Epithelial cell of proximal tubule (primary cell): ENCODE measurements at regions not wholly inside any gene's neighbourhood (a gene's known extent, or its start where the extent isn't known, plus 50 kb on each side); places are given as distances from the start of the nearest gene placed in this dataset.

ENCODE experiments used
- DNase-seq: peaks from one replicate; pipeline ENCODE4 v3.0.0-alpha.2; 2011; ENCODE audit warnings: low read depth
- H3K4me3 ChIP-seq: 2 replicates; pipeline ENCODE4 v1.5.1; 2011; ENCODE audit warnings: low read depth, mild to moderate bottlenecking, low read length
- CTCF ChIP-seq: conservative IDR thresholded peaks from 2 replicates; pipeline ENCODE4 v1.5.1; 2012; ENCODE audit warnings: low read depth, mild to moderate bottlenecking, low read length

GRCh38 chr16:59665618-59666220 is 931.6 kb upstream of the GOT2 start:
- TF ChIP-seq CTCF: no peak
- no peak for DNase-seq
- no peak overlapping the region for H3K4me3 ChIP-seq

GRCh38 chr16:59658572-59658971 is 924.5 kb upstream of the GOT2 start:
- no peak for DNase-seq
- H3K4me3 ChIP-seq: no peak overlapping the region
- no peak for TF ChIP-seq CTCF

DNA sequence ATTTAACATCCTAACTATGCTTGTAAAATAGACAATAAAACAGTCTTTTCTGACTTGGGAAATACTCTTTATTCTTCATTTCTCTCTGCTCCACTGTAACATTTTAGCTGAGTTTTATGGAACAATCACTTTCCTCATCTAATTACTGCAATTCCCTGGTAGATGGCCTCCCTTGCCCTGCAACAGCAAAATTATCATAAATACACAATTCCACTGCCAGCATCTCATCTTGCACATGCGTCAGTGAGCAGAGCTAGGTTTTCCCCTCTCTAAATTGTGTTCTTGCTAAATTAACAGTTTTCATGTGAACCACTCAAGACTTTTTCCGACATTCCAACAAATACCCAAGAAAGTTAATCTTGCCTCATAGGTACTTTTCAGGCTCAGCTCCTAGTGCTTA is 920.9 kb upstream of the GOT2 start:
- no peak for TF ChIP-seq CTCF

GRCh38 chr16:59654455-59654854 is 920.3 kb upstream of the GOT2 start:
- H3K4me3 ChIP-seq: no peak overlapping the region
- DNase-seq: no peak
- TF ChIP-seq CTCF: no peak

More for the DNA sequence above, 920.9 kb upstream of the GOT2 start:
- no peak overlapping the region for H3K4me3 ChIP-seq
- DNase-seq: no peak

DNA sequence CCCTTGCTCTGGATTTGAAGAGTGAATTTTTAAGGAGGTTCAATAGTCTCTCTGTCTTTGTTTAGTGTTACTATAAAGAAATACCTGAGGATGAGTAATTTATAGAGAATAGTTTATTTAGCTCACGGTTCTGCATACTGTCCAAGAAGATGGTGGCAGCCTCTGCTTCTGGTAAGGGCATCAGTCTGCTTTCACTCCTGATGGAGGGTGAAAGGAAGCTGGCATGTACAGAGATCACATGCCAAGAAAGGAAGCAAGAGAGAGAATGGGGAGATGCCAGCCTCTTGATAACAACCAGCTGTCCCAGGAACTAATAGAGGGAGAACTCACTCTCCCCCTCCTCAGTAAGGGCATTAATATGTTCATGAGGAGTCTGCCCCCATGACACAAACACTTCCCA is 917.5 kb upstream of the GOT2 start:
- DNase-seq: no peak
- no peak overlapping the region for H3K4me3 ChIP-seq
- TF ChIP-seq CTCF: no peak

- no peak for TF ChIP-seq CTCF
- H3K4me3 ChIP-seq: no peak overlapping the region
- DNase-seq: no peak
These were observed 911.1 kb upstream of the GOT2 start for GRCh38 chr16:59645194-59645593.

GRCh38 chr16:59635674-59636073 is 901.6 kb upstream of the GOT2 start:
- no peak for TF ChIP-seq CTCF
- no peak for DNase-seq
- no peak overlapping the region for H3K4me3 ChIP-seq
